IPS-NIHi7 (cell line): ENCODE measurements at regions not wholly inside any gene's neighbourhood (a gene's known extent, or its start where the extent isn't known, plus 50 kb on each side); places are given as distances from the start of the nearest gene placed in this dataset.
"Not testable (repeated sequence)": the region's sequence is repeated elsewhere in the genome, so short reads cannot be mapped to it uniquely, and the experiment has no call there.

Source experiments
- DNase-seq: peaks from one replicate; pipeline ENCODE4 v3.0.0; 2012; ENCODE audit warnings: mixed read lengths; ENCODE audit errors: extremely low spot score

DNA sequence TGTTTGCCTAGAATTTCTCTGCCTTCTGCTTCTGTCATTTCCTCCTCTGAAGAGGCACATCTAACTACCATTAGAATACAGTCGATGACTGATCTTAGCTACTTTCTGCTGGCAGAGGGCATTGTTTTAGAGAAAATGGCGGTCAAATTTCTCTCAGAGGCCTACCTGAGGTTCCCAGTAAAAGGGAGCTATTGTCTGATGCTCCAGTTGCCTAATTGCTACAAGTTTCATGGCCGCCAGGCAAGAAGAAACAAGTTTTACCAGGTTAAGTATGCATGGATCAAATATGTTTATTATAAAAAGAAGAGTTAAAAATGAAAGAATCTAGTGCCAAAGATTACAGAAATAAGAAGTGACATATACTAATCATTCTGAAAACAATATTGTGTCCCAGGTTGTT is 416.6 kb downstream of the DSC3 start:
- no peak for DNase-seq

DNA sequence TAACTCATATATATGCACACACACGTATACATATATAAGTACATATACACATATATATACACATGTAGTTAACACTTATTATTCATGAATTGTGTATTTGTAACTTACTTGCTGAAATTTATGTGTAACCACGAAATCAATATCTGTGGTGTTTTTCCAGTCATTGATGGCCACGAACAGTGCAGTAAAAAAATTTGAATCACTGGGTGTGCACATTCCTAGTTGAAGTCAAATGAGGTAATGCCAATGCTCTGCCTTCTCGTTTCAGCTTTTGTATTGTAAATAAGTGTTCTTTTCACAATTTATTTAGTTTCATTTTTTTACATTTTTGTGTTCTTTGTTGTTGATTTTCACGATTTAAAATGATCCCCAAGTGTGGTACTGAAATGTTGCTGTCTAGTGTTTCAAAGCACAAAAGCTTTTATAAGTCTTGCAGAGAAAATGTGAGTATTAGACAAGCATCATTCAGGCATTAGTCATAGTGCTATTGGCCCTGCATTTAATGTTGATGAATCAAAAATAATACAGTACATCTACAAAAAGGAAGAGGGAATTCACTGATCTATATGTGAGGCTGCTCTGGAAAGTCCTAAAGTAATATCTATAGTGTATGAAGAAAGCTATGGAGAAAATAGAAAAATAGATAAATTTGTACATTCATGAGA is 419.0 kb downstream of the DSC3 start:
- no peak for DNase-seq

DNA sequence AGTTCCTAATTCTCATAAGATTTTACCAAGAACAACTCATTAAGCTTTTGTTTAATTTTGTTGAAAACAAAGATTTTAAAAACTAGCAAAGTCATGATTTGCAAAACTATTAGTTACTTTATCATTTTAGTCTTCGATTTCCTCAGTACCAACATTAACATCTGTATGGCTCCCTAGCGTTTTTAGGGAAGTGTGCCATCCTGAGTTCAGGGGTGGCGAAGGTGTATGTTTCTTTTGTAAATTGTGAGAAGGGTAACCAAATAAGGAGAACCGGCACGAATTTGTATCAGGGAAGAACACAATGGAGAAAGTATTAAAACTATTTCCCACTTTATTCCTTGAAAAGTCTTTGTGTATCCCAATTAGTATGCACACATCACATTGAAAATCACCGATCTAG is 419.9 kb downstream of the DSC3 start:
- DNase-seq, result no peak

DNA sequence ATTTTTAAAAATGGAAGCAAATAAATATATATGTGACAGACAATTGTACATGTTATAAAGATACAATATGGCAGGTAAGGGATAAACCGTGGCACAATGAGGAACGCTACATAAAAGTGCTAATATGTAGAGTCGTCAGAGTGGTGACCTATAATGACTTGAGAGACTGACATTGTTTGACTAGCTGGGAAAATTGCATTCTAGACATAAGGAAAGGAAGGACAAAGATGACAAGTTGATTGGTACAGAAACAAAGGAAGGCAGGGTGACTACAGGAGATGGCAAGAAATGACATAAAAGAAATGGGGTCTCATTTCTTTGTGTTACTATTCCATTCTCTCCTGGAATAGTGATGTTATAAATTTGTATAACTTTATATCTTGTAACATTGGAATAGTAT is 420.4 kb downstream of the DSC3 start:
- DNase-seq, result no peak

DNA sequence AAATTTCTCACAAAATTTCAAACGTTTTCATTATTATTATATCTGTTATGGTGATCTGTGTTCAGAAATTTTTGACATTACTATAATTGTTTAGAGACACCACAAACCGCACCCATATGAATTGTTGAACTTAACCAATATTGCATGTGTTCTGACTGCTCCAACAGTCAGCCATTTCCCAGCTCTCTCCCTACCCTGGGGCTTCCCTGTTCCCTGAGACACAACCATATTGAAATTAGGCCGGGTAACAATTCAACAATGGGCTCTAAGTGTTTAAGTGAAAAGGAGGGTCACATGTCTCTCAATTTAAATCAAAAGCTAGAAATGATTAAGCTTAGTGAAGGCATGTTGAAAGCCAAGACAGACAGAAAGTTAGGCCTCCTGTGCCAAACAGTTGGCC is 424.0 kb downstream of the DSC3 start:
- no peak for DNase-seq

DNA sequence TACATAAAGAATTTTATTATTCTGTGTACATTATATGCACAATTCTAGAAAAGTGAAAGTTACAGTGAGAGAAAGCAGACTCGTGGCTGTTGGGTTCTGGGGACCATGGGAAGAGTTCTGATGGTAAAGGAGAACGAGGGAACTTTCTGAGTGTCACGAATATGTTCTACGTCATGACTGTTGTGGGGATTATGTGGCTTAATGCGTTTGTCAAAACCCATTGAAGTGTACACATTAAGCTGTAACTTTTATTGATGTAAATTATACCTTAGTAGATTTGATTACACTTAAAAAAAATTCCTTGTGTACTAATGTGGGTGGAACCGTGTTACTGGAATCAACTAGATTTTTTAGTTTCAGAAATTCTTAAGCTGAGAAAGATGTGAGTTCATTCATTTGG is 426.1 kb downstream of the DSC3 start:
- no peak for DNase-seq

DNA sequence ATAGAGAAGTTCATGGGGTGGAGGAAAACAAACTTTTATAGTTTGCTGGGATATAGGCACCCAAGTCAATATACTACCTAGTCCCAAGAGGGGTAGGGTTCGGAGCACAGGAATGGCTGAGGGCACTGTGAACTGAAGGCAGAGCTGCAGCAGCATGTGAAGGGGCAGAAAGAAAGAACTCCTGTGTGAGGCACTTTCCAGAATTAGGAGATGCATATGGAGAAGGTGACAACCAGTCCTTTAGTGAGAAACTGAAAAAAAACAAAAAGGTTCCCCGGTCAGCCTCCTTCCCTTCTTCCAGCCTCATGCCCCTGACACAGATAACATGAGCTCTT is 429.1 kb downstream of the DSC3 start:
- no peak for DNase-seq

DNA sequence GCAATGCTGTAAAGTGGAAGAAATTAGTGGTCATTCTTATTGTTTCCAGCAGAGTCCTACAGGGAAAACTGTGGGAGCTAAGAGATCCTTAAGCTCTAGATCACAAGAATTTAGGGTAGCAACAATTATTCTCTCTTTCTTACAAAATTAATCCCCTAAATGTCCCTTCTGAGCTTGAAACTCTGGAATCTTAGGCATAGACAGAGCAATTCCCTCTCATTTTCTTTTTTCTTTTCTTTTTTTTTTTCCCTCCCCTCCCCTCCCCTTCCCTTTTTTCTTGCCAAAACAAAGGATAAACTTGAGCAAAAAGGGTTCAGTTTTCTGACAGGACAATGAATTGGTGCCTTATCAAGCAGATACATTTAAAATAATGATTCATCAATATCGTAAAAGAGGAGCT is 441.0 kb downstream of the DSC3 start:
- DNase-seq, result no peak

DNA sequence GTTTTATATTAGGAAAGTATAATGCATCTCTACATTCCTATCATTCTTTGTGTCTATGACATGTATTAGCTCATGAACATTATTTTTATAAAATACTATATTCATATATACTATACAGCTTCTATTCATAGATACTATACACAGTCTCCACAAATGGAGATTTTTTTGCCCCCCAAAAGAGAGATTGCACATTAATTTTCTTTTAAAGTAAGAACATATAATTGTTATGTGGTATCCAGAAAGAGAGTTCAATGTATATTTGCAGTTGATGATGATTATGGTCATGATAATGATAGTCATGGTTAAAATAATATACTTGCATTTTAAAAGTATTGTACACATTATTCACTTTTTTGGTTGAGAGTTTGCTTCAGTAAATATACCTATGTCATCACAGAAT is 445.3 kb downstream of the DSC3 start:
- no peak for DNase-seq

DNA sequence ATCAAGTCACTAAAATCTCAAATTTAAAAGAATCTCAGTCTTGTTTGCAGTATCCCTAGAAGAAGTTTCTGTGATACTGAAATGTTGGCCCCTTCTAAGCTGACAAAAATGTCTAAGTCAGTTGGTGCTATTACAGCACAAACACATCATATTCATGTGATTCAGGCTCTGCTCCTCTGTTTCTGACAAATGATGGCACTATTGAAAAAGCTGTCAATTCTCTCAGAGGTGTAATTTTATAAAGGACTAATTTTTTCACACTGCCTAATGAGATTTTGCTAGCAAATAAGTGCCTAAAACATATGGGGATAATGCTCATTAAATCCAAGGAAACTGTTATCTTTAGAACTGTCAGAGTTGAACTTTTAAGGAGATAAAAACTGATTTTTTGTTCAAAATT is 445.9 kb downstream of the DSC3 start:
- DNase-seq, result no peak

DNA sequence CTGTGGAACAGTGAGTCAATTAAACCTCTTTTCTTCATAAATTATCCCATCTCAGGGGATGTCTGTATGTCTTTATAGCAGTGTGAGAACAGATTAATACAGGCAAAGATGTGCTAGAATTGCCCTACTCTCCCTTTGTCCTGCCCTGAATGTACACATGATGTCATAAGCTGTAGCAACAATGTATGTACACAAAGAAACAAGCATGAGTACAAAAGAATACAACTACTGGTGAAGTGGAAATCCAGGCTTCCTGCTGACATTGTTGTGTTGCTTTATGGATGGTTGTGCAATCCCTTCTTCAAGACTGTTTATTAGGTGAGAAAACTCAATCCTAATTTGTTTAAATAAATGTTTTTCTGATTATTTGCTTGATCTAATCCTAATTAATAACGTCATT is 446.6 kb downstream of the DSC3 start:
- DNase-seq, result no peak

DNA sequence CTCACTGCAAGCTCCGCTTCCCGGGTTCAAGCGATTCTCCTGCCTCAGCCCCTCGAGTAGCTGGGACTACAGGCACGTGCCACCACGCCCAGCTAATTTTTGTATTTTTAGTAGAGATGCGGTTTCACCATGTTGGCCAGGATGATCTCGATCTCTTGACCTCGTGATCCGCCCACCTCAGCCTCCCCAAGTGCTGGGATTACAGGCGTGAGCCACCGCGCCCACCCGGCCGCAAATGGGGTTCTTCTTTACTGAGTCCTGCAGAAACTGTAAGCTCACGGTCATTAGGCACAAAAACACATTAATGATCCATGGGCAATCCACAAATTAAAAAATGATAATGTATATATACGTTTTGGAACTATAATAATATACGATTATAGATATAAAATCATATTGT is 447.6 kb downstream of the DSC3 start:
- not testable (repeated sequence) for DNase-seq

DNA sequence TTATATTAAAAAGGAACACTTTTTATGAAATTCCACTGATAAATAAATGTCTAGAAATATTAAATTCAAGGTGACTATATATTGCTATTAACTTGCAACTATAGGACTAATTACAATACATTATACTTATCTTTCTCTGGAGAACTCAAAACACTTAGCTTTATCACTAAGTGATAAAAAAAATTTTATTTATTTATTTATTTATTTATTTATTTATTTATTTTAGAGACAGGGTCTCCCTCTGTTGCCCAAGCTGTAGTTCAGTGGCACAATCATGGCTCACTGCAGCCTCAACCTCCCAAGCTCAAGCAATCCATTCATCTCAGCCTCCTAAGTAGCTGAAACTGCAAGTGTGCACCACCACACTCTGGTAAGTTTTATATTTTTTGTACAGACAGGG is 451.1 kb downstream of the DSC3 start:
- DNase-seq, result no peak

DNA sequence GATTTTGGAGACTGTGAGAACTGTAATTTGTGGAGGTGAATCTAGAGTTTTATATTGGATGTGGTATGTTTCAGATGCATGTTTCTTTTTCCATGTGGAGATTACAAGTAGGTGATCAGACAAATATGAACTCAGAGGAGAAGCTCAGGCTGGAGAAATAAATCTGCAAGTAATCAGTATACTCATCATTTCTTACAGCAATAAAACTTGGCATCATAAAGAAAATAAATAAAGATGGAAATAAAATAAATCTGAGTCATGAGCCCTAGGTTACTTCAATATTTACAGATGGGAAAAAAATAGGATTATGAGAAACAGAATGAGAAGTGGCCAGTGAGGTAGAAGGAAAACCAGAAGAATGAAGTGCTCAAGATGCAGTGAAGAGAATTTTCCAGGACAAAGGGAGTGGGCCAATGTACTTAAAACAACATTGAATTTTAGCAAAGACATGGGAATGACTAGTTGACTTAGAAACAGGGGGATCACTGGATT is 453.8 kb downstream of the DSC3 start:
- DNase-seq, result no peak

DNA sequence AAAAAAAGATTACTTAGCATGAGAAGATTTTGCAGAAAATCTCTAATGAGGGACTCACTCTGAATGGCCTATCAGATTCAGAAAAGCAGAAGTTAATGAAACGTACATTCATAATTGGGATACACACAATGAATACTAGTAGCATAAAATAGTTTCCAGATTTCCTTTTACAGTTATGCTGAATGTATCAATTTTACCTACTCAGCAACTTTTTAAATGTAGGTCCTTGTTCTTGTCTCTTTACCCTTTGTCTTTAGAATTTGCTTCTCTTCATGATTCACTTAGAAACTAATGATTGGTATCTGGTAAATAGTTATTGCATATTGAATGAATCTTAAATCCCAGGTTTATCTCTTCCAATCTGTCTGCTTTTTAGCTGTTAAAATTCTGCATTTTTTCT is 458.8 kb downstream of the DSC3 start:
- no peak for DNase-seq

DNA sequence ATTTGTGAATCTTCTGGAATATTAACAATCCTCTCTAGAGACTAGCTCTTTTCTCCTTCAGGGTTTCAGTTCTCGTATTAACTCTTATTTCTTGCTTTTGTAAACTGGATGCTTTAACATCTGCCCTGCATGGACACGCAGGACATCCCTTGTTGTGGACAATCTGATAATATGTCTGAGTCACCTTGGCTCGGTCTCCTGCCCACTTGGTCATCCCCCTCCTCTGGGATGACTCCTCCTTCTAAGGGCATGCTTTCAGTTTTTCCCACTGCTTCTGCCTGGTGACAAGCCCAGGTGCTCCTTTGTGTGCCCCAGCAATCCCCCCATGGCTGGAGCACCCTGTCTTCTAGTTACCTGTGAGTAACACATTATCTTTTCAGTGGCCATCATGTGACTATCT is 460.5 kb downstream of the DSC3 start:
- DNase-seq, result no peak

DNA sequence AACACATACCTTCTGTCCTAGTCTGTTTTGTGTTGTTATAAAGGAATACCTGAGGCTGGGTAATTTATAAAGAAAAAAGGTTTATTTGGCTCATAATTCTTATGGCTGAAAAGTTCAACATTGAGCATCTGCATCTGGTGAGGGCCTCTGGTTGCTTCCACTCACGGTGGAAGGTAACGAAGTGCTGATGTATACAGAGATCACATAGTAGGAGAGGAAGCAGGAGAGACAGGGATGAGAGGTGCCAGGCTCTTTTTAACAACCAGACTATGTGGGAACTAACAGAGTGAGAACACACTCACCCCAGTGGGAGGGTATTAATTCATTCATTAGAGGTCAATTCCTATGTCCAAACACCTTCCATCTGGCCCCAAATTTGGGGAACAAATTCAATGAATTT is 463.8 kb downstream of the DSC3 start:
- DNase-seq, result no peak

DNA sequence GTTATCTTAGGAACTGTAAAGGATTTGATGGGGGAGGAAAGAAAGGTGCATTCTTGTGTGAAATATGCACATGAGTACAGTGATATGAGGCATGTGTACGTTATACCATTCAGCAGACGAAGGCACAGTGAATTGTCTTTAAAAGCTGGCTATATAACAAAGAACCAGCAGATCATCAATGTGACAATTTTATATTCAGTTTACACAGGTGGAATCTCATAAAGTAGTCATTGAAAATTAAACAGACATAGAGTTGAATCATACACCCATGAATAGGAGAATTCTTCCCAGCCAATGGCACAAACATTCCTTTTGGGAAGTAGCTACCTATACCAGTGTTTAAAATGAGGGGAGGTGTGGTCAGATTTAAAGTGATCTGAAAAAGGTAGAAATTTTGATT is 470.3 kb downstream of the DSC3 start:
- no peak for DNase-seq

DNA sequence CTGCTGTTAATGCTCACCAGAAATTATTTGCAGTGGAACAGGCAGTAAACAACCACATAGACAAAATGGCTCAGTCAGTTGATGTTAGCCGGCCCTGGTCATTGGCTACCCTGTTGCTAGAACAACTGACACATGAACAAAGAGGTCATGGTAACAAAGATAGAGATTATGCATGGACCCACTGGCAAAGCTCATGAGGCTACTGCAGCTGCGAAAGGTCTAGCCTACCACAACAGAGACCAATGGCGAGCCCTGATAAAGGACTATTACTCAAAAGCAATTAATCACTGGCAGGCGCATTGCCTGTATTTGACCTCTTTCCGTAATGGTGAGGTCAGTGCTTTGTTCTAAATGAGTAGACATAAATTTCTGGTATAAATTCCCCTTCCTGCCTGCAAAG is 474.2 kb downstream of the DSC3 start:
- no peak for DNase-seq

DNA sequence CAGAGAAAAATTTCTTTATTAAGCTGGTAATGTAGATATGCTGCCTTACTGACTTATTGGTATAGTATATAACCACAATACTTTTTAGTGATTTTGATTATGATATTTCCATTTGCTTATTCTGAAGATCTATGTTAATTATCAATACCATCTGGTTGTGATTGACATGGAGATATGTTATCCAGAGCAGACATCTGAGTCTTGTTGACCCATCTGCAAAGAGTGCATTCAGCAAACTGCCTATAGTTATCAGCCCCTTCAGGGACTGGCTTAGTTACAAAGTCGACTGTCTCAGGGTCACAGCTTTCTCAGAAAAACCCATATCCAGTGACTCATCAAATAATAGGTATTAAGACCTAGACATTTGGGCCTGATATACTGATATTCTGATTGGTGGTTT is 475.7 kb downstream of the DSC3 start:
- no peak for DNase-seq

DNA sequence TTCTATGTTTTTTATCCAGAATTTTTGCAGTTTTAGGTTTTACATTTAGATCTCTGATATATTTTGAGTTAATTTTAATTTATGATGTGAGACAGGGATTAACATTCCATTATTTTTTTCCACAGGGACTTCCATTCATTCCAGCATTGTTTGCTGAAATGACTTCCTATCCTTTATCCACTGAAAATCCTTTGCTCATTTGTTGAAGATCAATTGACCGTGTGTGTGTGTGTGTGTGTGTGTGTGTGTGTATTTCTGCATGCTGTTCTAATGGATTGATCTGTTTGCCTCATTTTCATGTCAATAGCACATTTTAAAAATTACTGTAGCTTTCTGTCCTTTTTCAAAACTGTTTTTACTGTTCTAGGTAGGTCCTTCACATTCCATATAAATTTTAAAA is 480.3 kb downstream of the DSC3 start:
- DNase-seq, result no peak

DNA sequence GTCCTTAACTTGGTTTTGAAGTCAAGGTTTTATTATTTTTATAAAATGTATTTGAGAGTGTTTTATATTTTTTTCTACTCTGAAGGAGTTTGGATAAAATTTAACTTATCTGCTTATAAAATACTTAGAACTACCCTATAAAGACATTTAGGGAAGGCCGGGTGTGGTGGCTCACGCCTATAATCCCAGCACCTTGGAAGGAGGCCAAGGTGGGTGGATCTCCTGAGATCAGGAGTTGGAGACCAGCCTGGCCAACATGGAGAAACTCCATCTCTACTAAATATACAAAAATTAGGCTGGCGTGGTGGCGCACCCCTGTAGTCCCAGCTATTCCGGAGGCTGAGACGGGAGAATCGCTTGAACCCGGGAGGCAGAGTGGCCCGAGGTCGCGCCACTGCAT is 486.4 kb downstream of the DSC3 start:
- no peak for DNase-seq

DNA sequence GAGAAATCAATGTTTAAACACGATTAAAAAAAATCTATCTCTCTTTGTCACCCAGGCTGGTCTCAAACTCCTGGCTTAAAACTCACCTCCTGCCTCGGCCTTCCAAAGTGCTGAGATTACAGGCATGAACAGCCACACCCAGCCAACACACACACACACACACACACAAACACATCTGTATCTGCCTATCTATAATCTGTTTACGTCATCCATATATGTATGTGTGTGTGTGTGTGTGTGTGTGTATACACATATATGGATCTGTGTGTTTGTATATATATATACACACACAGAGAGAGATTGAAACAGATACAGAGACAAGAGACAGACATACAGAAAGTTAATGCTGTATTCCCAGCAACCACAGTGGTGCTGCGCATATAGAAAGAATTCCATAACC is 497.1 kb downstream of the DSC3 start:
- no peak for DNase-seq

DNA sequence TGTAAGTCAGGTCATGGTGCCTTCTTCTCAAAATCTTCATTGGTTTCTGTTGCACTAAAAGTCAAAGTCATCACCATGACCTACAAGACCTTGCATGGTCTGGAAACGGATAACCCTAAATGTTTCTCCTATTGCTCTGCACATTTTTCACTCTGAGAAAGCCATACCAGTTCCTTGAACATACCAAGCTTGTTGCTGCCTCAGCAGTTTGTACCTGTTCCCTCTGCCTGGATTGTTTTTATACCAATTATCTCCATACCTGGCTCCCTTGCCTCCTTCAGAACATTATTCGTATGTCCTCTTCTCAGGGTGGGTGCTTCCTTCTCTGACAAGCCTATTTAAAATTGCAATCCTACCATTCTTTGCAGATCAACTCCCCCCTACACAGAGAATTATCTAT is 498.4 kb downstream of the DSC3 start:
- no peak for DNase-seq

DNA sequence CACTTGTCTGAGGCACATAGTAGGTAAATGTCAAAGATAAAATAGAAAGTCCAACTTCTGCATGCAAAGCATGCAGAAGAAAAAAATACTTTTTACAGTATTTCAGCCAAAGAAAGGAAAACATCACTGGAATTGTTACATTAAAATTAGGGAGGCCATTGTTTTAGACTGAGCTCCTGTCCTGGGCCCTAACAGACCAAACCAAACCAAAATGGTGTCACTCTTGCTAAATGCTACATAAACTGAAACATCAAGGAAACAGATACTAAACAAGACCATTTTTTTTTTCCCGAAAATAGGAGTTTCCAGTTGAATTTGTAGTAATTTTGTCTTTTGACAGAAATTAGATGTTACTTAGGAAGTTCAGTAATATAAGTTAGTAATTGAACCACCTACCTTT is 508.8 kb downstream of the DSC3 start:
- DNase-seq, result no peak
